Bronchial epithelial cell (primary cell): ENCODE measurements at regions not wholly inside any gene's neighbourhood (a gene's known extent, or its start where the extent isn't known, plus 50 kb on each side); places are given as distances from the start of the nearest gene placed in this dataset.

Experiments used
- DNase-seq: peaks from one replicate; pipeline ENCODE4 v3.0.0-alpha.2; 2010; ENCODE audit warnings: low read depth
- FAIRE-seq: peaks from 2 replicates; lab custom pipeline; 2011; peaks lifted over from hg19 to GRCh38; lab: Jason Lieb, UNC
- H3K27me3 ChIP-seq: 2 replicates; pipeline ENCODE4 v1.5.1; 2011; ENCODE audit warnings: low read length; ENCODE audit not compliant: control insufficient read depth, insufficient read depth
- H3K36me3 ChIP-seq: 2 replicates; pipeline ENCODE4 v1.5.1; 2011; ENCODE audit warnings: low read length; ENCODE audit not compliant: control insufficient read depth, insufficient read depth
- H3K4me3 ChIP-seq: 2 replicates; pipeline ENCODE4 v1.5.1; 2011; ENCODE audit warnings: mild to moderate bottlenecking, low read depth, low read length, control low read depth
- TF ChIP-seq, protein P1 (sequence below): IDR thresholded peaks from 2 replicates; pipeline ENCODE4 v1.5.1; 2011; ENCODE audit warnings: mild to moderate bottlenecking, moderate library complexity, low read length, control low read depth, inconsistent platforms; ENCODE audit not compliant: insufficient read depth, severe bottlenecking

DNA sequence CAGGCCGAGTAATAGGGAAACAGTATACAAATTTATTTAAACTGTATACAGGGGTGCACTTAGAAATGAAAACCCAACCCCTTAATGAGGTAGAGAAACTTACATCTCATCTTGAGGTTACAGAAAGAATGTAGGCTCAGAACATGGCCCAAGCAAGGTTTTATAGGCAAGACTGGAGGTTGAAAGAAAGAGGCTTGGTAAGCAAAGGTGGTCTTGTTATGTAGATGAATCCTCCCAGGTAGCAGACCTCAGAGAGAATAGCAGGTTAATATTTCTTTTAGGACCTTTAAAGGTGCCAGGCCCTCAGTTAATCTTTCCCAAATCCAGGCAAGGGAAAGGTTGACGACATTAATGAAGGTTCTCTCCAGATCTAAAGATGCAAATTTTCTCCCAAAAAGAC is 1466.8 kb upstream of the PRR20A start:
- no peak for FAIRE-seq
- no peak for DNase-seq
- H3K27me3 ChIP-seq = no peaks in the 10 kb centered on the region
- no peaks in the 10 kb centered on the region for H3K36me3 ChIP-seq
- H3K4me3 ChIP-seq = no peak overlapping the region
- TF ChIP-seq, protein P1, sequence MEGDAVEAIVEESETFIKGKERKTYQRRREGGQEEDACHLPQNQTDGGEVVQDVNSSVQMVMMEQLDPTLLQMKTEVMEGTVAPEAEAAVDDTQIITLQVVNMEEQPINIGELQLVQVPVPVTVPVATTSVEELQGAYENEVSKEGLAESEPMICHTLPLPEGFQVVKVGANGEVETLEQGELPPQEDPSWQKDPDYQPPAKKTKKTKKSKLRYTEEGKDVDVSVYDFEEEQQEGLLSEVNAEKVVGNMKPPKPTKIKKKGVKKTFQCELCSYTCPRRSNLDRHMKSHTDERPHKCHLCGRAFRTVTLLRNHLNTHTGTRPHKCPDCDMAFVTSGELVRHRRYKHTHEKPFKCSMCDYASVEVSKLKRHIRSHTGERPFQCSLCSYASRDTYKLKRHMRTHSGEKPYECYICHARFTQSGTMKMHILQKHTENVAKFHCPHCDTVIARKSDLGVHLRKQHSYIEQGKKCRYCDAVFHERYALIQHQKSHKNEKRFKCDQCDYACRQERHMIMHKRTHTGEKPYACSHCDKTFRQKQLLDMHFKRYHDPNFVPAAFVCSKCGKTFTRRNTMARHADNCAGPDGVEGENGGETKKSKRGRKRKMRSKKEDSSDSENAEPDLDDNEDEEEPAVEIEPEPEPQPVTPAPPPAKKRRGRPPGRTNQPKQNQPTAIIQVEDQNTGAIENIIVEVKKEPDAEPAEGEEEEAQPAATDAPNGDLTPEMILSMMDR = no peak

DNA sequence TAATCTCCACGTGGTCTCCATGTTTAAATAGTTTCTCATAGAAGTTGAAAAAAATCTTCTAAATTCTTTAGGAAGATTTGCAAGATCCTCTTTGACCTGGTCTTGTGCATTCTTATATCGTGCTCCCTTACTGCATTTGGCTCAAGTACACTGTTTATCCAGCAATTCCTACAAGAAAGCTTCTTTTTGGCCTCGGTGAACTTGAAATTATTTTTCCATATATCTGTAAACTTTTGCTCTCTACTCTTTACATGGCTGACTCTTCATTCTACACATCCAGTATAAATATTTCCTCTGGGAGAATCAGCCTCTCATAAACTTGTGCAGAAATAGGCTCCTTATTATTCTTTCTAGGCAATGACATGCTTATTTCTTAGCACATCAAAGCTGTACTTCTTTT is 1457.9 kb upstream of the PRR20A start:
- Histone ChIP-seq H3K27me3 (no peaks in the 10 kb centered on the region), H3K36me3 (no peaks in the 10 kb centered on the region), H3K4me3 (no peak overlapping the region)
- TF ChIP-seq, protein P1 = no peak
- FAIRE-seq (no peak), DNase-seq (no peak)

DNA sequence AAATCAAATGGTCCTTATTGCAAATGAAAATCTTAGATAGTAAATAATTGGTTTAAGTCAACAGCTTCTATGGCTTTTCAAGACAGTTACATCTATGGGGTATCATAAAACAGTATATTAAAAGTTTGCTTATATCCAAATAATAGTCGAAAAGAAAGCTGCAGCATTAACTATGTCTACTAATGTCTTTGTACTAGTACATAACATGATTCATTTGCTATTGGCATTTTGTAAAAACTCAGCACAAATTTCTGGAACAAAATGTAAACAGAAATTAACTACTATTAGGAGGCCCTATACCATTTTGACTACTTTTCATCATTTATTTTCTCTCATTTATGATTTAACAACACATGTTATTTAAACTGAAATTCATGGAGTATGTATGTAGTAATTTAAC is 1435.2 kb upstream of the PRR20A start:
- Histone ChIP-seq H3K4me3 (no peak overlapping the region), H3K27me3 (no peaks in the 10 kb centered on the region), H3K36me3 (no peaks in the 10 kb centered on the region)
- DNase-seq (no peak), FAIRE-seq (no peak)
- TF ChIP-seq, protein P1 = no peak

- no peaks in the 10 kb centered on the region for H3K27me3 ChIP-seq
- no peaks in the 10 kb centered on the region for H3K36me3 ChIP-seq
- H3K4me3 ChIP-seq = no peak overlapping the region
- TF ChIP-seq, protein P1 = no peak
- FAIRE-seq = no peak
- DNase-seq = no peak
Measured at GRCh38 chr13:55705971-55706370, 1434.7 kb upstream of the PRR20A start.

- TF ChIP-seq, protein P1 = no peak
- no peak for FAIRE-seq
- no peak for DNase-seq
- Histone ChIP-seq H3K4me3 (no peak overlapping the region), H3K27me3 (no peaks in the 10 kb centered on the region), H3K36me3 (no peaks in the 10 kb centered on the region)
Measured at GRCh38 chr13:55714120-55714519, 1426.6 kb upstream of the PRR20A start.

GRCh38 chr13:55727683-55728082 is 1413.0 kb upstream of the PRR20A start:
- H3K36me3 ChIP-seq = no peaks in the 10 kb centered on the region
- DNase-seq (no peak), FAIRE-seq (no peak)
- H3K27me3 ChIP-seq = no peaks in the 10 kb centered on the region
- TF ChIP-seq, protein P1 = no peak
- no peak overlapping the region for H3K4me3 ChIP-seq
